HFF-Myc (cell line): ENCODE measurements at regions not wholly inside any gene's neighbourhood (a gene's known extent, or its start where the extent isn't known, plus 50 kb on each side); places are given as distances from the start of the nearest gene placed in this dataset.

Experiments
- DNase-seq: peaks from one replicate; pipeline ENCODE4 v3.0.0-alpha.2; 2011; ENCODE audit warnings: low read depth; ENCODE audit errors: extremely low read depth
- H3K4me3 ChIP-seq: replicated peaks from 2 replicates; pipeline ENCODE4 v1.5.1; 2011; ENCODE audit warnings: low read depth, mild to moderate bottlenecking, control low read depth, low read length
- TF ChIP-seq, protein P1 (sequence below): IDR thresholded peaks from 2 replicates; pipeline ENCODE4 v1.5.1; 2012; ENCODE audit warnings: mild to moderate bottlenecking, low read depth, low read length, control low read depth; ENCODE audit errors: missing control alignments

GRCh38 chr13:99072356-99072755 is 94.5 kb upstream of the DOCK9 start:
- no peak overlapping the region for H3K4me3 ChIP-seq
- TF ChIP-seq, protein P1, sequence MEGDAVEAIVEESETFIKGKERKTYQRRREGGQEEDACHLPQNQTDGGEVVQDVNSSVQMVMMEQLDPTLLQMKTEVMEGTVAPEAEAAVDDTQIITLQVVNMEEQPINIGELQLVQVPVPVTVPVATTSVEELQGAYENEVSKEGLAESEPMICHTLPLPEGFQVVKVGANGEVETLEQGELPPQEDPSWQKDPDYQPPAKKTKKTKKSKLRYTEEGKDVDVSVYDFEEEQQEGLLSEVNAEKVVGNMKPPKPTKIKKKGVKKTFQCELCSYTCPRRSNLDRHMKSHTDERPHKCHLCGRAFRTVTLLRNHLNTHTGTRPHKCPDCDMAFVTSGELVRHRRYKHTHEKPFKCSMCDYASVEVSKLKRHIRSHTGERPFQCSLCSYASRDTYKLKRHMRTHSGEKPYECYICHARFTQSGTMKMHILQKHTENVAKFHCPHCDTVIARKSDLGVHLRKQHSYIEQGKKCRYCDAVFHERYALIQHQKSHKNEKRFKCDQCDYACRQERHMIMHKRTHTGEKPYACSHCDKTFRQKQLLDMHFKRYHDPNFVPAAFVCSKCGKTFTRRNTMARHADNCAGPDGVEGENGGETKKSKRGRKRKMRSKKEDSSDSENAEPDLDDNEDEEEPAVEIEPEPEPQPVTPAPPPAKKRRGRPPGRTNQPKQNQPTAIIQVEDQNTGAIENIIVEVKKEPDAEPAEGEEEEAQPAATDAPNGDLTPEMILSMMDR, result no peak
- DNase-seq, result no peak

DNA sequence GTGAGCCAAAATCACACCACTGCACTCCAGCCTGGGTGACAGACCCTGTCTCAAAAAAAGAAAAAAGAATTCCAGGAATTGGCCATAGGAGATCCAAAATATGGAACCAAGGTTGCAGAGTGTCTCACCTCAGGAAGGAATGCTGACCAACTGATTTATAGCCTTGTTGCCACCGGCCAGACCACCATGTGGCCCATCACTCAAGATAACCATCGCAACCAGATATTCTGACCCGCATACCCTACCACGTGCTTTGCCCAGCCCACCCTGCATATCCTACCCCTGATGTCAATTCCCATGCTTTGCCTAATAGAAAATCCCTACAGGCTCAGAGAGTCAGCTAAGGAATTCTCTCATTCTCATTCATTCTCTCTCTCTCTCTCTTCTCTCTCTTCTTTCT is 95.1 kb upstream of the DOCK9 start:
- TF ChIP-seq, protein P1, result no peak
- DNase-seq, result no peak
- no peak overlapping the region for H3K4me3 ChIP-seq

DNA sequence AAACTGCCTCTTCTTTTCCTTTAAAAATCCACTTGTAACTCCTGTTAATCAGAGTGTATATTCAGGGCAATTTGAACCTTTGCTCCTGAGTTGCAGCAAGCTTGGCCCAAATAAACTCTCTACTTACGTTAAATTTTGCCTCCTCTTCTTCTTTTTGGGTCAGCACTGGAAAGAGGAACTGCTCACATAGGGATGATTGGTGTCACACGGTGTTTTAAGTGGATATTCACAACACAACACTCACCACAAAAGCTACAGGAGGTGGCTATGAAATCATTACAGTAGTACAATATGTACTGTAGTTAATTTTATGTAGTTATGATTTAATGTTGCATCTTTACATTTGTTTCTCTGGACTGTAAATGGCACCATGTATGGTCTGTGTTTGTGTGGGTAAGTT is 96.8 kb upstream of the DOCK9 start:
- DNase-seq, result no peak
- H3K4me3 ChIP-seq, result no peak overlapping the region
- TF ChIP-seq, protein P1, result no peak

GRCh38 chr13:99075268-99076191 is 97.7 kb upstream of the DOCK9 start:
- DNase-seq, result no peak
- H3K4me3 ChIP-seq, result no peak overlapping the region

GRCh38 chr13:99078017-99078771 is 100.3 kb upstream of the DOCK9 start:
- TF ChIP-seq, protein P1, result no peak
- no peak overlapping the region for H3K4me3 ChIP-seq
- DNase-seq, result no peak

More at GRCh38 chr13:99075268-99076191, 97.7 kb upstream of the DOCK9 start:
- TF ChIP-seq, protein P1, result no peak

GRCh38 chr13:99080131-99080530 is 102.3 kb upstream of the DOCK9 start:
- DNase-seq, result no peak
- no peak overlapping the region for H3K4me3 ChIP-seq
- TF ChIP-seq, protein P1, result no peak
